ENCODE measurements at regions not wholly inside any gene's neighbourhood (a gene's known extent, or its start where the extent isn't known, plus 50 kb on each side); places are given as distances from the start of the nearest gene placed in this dataset.

DNA sequence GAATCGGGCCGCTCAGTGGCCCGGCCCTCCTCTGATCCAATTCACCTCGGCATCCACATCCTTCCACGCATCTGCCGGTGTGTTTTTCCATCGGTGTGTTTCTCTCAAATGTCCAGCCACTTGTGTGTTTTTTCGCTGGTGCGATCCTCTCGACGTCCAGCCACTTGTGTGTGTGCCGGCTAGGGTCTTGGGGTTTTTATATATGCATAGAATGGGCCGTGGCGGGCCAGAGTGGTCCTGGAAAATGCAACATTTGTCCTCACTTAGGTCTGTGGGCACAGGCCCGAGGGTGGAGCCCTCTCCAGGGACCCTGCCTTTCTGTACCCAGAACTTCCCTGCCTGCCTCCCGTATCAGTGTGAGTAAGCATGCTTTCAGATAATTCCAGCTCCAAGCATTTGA lies 1106.4 kb downstream of the AMY1C start:
- Histone ChIP-seq H3K4me3 (ENCODE audit: low read length) (no peak overlapping the region), H3K9me3 (ENCODE audit: control insufficient read depth, low read depth, low read length) (no peaks in the 10 kb centered on the region), H3K36me3 (ENCODE audit: control insufficient read depth, low read depth, low read length) (no peaks in the 10 kb centered on the region), H3K27ac (ENCODE audit: low read length) (no peak overlapping the region), H3K9ac (ENCODE audit: low read length) (no peak overlapping the region), H3K27me3 (ENCODE audit: control insufficient read depth, insufficient read depth, low read length) (no peaks in the 10 kb centered on the region), H3K4me1 (ENCODE audit: control insufficient read depth, low read depth, low read length) (no peaks in the 10 kb centered on the region)

- Histone ChIP-seq H3K27me3 (ENCODE audit: control insufficient read depth, insufficient read depth, low read length) (no peaks in the 10 kb centered on the region), H3K4me3 (ENCODE audit: low read length) (no peak overlapping the region), H3K9me3 (ENCODE audit: control insufficient read depth, low read depth, low read length) (no peaks in the 10 kb centered on the region), H3K4me1 (ENCODE audit: control insufficient read depth, low read depth, low read length) (no peaks in the 10 kb centered on the region), H3K27ac (ENCODE audit: low read length) (no peak overlapping the region), H3K36me3 (ENCODE audit: control insufficient read depth, low read depth, low read length) (no peaks in the 10 kb centered on the region), H3K9ac (ENCODE audit: low read length) (no peak overlapping the region)
These were observed 1106.8 kb downstream of the AMY1C start for GRCh38 chr1:104856518-104856917.

DNA sequence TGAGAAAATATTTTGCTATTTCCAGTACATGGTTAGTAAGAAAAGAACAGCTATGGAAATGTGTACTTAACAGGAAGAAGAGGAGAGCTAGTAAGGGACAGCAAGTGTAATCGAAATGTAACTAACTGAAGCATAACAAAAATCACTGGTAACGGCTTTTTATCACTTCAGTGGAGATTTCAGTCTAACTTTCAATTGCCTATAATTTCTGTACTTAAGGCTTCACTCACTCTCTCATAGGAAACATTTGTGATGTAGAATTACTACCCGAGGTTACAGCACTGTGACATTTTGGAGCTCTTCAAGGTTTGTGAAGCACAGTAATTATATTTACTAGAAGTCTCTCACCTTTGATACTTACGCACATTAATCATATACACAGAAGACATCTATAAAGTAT lies 1119.1 kb downstream of the AMY1C start:
- Histone ChIP-seq H3K9ac (ENCODE audit: low read length) (no peak overlapping the region), H3K27me3 (ENCODE audit: control insufficient read depth, insufficient read depth, low read length) (no peaks in the 10 kb centered on the region), H3K36me3 (ENCODE audit: control insufficient read depth, low read depth, low read length) (no peaks in the 10 kb centered on the region), H3K9me3 (ENCODE audit: control insufficient read depth, low read depth, low read length) (no peaks in the 10 kb centered on the region), H3K27ac (ENCODE audit: low read length) (no peak overlapping the region), H3K4me1 (ENCODE audit: control insufficient read depth, low read depth, low read length) (no peaks in the 10 kb centered on the region), H3K4me3 (ENCODE audit: low read length) (no peak overlapping the region)

DNA sequence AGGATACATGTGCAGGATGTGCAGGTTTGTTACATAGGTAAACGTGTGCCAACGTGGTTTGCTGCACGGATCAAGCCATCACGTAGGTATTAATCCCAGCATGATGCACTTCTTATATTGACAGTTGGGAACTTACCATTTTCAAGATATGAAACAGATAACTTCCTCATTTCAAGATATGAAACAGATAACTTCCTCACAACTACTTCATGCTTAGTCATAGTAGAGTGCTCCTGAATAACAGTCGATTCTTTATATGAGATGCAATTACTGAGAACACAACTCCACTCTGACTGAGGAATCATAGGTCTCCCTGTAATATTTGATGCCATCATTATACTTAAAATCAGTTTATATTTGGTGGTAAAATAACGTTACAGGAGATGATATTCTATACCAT lies 1124.3 kb downstream of the AMY1C start:
- H3K36me3 ChIP-seq (ENCODE audit: control insufficient read depth, low read depth, low read length): no peaks in the 10 kb centered on the region
- no peak overlapping the region for H3K4me3 ChIP-seq (ENCODE audit: low read length)
- no peak overlapping the region for H3K27ac ChIP-seq (ENCODE audit: low read length)
- no peak overlapping the region for H3K9ac ChIP-seq (ENCODE audit: low read length)
- H3K4me1 ChIP-seq (ENCODE audit: control insufficient read depth, low read depth, low read length): no peaks in the 10 kb centered on the region
- no peaks in the 10 kb centered on the region for H3K9me3 ChIP-seq (ENCODE audit: control insufficient read depth, low read depth, low read length)
- H3K27me3 ChIP-seq (ENCODE audit: control insufficient read depth, insufficient read depth, low read length): no peaks in the 10 kb centered on the region

GRCh38 chr1:104878203-104878909 lies 1128.7 kb downstream of the AMY1C start:
- Histone ChIP-seq H3K9ac (ENCODE audit: low read length) (no peak overlapping the region), H3K4me1 (ENCODE audit: control insufficient read depth, low read depth, low read length) (no peaks in the 10 kb centered on the region), H3K27me3 (ENCODE audit: control insufficient read depth, insufficient read depth, low read length) (no peaks in the 10 kb centered on the region), H3K9me3 (ENCODE audit: control insufficient read depth, low read depth, low read length) (no peaks in the 10 kb centered on the region), H3K27ac (ENCODE audit: low read length) (no peak overlapping the region), H3K36me3 (ENCODE audit: control insufficient read depth, low read depth, low read length) (no peaks in the 10 kb centered on the region), H3K4me3 (ENCODE audit: low read length) (no peak overlapping the region)

DNA sequence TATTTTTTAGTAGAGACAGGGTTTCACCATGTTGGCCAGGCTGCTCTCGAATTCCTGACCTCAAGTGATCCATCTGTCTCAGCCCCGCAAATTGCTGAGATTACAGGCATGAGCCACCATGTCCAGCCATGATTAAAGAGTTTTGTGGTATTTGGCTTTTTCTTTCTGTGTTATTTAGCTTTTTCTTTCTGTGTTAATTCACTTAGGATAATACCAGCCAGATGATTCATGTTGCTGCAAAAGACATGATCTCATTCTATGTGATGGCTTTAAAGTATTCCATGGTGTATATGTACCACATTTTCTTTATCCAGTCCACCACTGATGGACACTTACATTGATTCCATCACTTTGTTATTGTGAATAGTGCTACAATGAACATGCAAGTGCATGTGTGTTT lies 1135.2 kb downstream of the AMY1C start:
- Histone ChIP-seq H3K9me3 (ENCODE audit: control insufficient read depth, low read depth, low read length) (no peaks in the 10 kb centered on the region), H3K4me1 (ENCODE audit: control insufficient read depth, low read depth, low read length) (no peaks in the 10 kb centered on the region), H3K9ac (ENCODE audit: low read length) (no peak overlapping the region), H3K27ac (ENCODE audit: low read length) (no peak overlapping the region), H3K36me3 (ENCODE audit: control insufficient read depth, low read depth, low read length) (no peaks in the 10 kb centered on the region), H3K4me3 (ENCODE audit: low read length) (no peak overlapping the region), H3K27me3 (ENCODE audit: control insufficient read depth, insufficient read depth, low read length) (no peaks in the 10 kb centered on the region)

DNA sequence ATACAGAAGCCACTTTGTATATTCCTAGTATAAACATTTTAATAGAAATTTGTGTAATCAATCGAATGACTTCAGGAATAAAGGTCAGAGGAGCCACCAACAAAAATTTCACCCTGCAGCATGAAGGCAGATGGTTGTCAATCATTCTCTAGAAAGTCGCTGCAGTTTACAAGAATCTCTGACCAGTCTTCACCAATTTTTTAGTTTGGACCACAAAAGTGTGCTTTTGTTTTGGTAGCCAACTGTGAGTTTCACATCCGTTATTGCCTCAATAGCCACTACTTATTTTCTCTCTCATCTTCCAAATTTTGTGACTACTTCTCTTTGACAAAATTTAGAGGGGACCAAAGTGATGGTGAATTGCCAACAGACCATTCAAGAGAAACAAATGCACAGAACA lies 1155.6 kb downstream of the AMY1C start:
- no peak overlapping the region for H3K4me3 ChIP-seq (ENCODE audit: low read length)
- H3K9ac ChIP-seq (ENCODE audit: low read length): no peak overlapping the region
- H3K9me3 ChIP-seq (ENCODE audit: control insufficient read depth, low read depth, low read length): no peaks in the 10 kb centered on the region
- no peaks in the 10 kb centered on the region for H3K27me3 ChIP-seq (ENCODE audit: control insufficient read depth, insufficient read depth, low read length)
- H3K4me1 ChIP-seq (ENCODE audit: control insufficient read depth, low read depth, low read length): no peaks in the 10 kb centered on the region
- H3K36me3 ChIP-seq (ENCODE audit: control insufficient read depth, low read depth, low read length): no peaks in the 10 kb centered on the region
- no peak overlapping the region for H3K27ac ChIP-seq (ENCODE audit: low read length)

DNA sequence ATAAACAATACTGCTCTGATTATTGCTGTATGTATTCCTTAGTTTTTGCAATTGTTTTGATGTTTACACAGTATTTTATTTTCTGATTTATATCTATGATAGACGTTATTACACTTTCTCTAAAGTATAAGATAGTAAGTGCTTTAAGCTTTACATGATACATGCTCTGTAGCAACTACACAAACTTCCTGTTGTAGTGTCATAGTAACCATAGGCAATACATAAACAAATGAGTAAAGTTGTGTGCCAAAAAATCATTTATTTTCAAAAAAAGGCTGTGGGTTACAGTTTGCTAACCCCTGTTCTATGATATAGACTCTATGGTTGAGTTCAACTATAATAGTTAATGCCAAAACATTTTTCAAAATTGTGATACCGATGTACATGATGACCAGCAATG lies 1156.4 kb downstream of the AMY1C start:
- Histone ChIP-seq H3K36me3 (ENCODE audit: control insufficient read depth, low read depth, low read length) (no peaks in the 10 kb centered on the region), H3K9ac (ENCODE audit: low read length) (no peak overlapping the region), H3K9me3 (ENCODE audit: control insufficient read depth, low read depth, low read length) (no peaks in the 10 kb centered on the region), H3K27me3 (ENCODE audit: control insufficient read depth, insufficient read depth, low read length) (no peaks in the 10 kb centered on the region), H3K4me1 (ENCODE audit: control insufficient read depth, low read depth, low read length) (no peaks in the 10 kb centered on the region), H3K4me3 (ENCODE audit: low read length) (no peak overlapping the region), H3K27ac (ENCODE audit: low read length) (no peak overlapping the region)

DNA sequence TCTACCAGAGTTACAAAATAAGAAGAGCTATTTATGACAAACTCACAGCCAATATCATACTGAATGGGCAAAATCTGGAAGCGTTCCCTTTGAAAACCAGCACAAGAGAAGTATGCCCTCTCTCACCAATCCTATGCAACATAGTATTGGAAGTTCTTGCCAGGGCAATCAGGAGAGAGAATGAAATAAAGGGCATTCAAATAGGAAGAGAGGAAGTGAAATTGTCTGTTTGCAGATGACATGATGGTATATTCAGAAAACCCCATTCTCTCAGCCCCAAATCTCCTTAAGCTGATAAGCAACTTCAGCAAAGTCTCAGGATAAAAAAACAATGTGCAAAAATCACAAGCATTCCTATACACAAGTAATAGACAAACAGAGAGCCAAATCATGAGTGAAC lies 1169.5 kb downstream of the AMY1C start:
- H3K4me1 ChIP-seq (ENCODE audit: control insufficient read depth, low read depth, low read length): no peaks in the 10 kb centered on the region
- no peaks in the 10 kb centered on the region for H3K9me3 ChIP-seq (ENCODE audit: control insufficient read depth, low read depth, low read length)
- no peaks in the 10 kb centered on the region for H3K36me3 ChIP-seq (ENCODE audit: control insufficient read depth, low read depth, low read length)
- no peak overlapping the region for H3K27ac ChIP-seq (ENCODE audit: low read length)
- no peak overlapping the region for H3K4me3 ChIP-seq (ENCODE audit: low read length)
- no peak overlapping the region for H3K9ac ChIP-seq (ENCODE audit: low read length)
- H3K27me3 ChIP-seq (ENCODE audit: control insufficient read depth, insufficient read depth, low read length): no peaks in the 10 kb centered on the region

DNA sequence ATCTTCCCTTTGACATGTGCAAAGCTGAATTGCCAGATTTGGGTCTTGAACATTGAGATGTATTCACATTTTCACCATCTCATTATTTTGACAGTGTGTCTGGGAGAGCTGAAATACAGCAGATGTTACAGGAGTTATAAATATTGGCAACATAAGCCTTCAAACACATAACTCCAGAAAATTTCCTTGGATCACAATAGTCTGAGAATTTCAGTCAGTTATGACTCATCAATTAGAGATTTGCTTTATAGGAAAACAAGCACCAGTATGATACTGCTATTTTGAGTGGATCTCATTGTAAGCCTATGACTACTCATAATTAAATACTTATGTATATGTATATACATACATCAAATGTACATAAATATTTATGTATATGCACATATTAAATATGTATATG lies 1171.8 kb downstream of the AMY1C start:
- Histone ChIP-seq H3K27ac (ENCODE audit: low read length) (no peak overlapping the region), H3K4me3 (ENCODE audit: low read length) (no peak overlapping the region), H3K27me3 (ENCODE audit: control insufficient read depth, insufficient read depth, low read length) (no peaks in the 10 kb centered on the region), H3K9me3 (ENCODE audit: control insufficient read depth, low read depth, low read length) (no peaks in the 10 kb centered on the region), H3K36me3 (ENCODE audit: control insufficient read depth, low read depth, low read length) (no peaks in the 10 kb centered on the region), H3K4me1 (ENCODE audit: control insufficient read depth, low read depth, low read length) (no peaks in the 10 kb centered on the region), H3K9ac (ENCODE audit: low read length) (no peak overlapping the region)

GRCh38 chr1:104923075-104923474 lies 1173.4 kb downstream of the AMY1C start:
- Histone ChIP-seq H3K4me1 (ENCODE audit: control insufficient read depth, low read depth, low read length) (no peaks in the 10 kb centered on the region), H3K36me3 (ENCODE audit: control insufficient read depth, low read depth, low read length) (no peaks in the 10 kb centered on the region), H3K4me3 (ENCODE audit: low read length) (no peak overlapping the region), H3K27ac (ENCODE audit: low read length) (no peak overlapping the region), H3K9ac (ENCODE audit: low read length) (no peak overlapping the region), H3K27me3 (ENCODE audit: control insufficient read depth, insufficient read depth, low read length) (no peaks in the 10 kb centered on the region), H3K9me3 (ENCODE audit: control insufficient read depth, low read depth, low read length) (no peaks in the 10 kb centered on the region)

DNA sequence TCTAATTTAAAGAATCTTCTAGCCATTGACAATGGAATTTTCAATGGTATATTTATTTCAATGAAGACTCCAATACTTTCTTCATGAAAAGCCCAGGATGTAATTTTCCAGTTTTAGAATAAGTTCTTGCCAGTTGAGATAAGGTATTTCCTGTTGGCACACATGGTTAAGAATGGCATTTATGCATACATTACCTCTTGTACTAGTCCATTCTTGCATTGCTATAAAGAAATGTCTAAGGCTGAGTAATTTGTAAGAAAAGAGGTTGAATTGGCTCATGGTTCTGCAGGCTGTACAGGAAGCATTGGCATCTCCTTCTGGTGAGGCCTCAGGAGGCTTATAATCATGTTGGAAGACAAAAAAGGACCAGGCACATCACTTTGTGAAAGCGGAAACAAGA lies 1179.6 kb downstream of the AMY1C start:
- no peak overlapping the region for H3K4me3 ChIP-seq (ENCODE audit: low read length)
- no peaks in the 10 kb centered on the region for H3K36me3 ChIP-seq (ENCODE audit: control insufficient read depth, low read depth, low read length)
- no peaks in the 10 kb centered on the region for H3K27me3 ChIP-seq (ENCODE audit: control insufficient read depth, insufficient read depth, low read length)
- H3K27ac ChIP-seq (ENCODE audit: low read length): no peak overlapping the region
- H3K4me1 ChIP-seq (ENCODE audit: control insufficient read depth, low read depth, low read length): no peaks in the 10 kb centered on the region
- H3K9me3 ChIP-seq (ENCODE audit: control insufficient read depth, low read depth, low read length): no peaks in the 10 kb centered on the region
- H3K9ac ChIP-seq (ENCODE audit: low read length): no peak overlapping the region

Data from iPS-18a (cell line).